ENCODE measurements at regions not wholly inside any gene's neighbourhood (a gene's known extent, or its start where the extent isn't known, plus 50 kb on each side); places are given as distances from the start of the nearest gene placed in this dataset.

- no peaks in the 10 kb centered on the region for H3K4me1 Mint-ChIP-seq
- no peak for TF ChIP-seq CTCF (conservative IDR thresholded peaks at IDR 0.05)
- no peak for DNase-seq (ENCODE audit: low read depth, low spot score)
Measured at GRCh38 chr16:50984688-50985087, 166.4 kb downstream of the SALL1 start.

GRCh38 chr16:50982808-50983207, 168.3 kb downstream of the SALL1 start:
- H3K4me3 Mint-ChIP-seq = no peak overlapping the region
- no peak overlapping the region for H3K27ac Mint-ChIP-seq (ENCODE audit: unreplicated experiment)
- H3K4me1 Mint-ChIP-seq = no peaks in the 10 kb centered on the region
- H3K36me3 Mint-ChIP-seq (ENCODE audit: low read depth) = no peaks in the 10 kb centered on the region
- H3K9me3 Mint-ChIP-seq = no peaks in the 10 kb centered on the region
- H3K27me3 Mint-ChIP-seq (ENCODE audit: low read depth) = no peaks in the 10 kb centered on the region
- DNase-seq (ENCODE audit: low read depth, low spot score) = no peak
- no peak for TF ChIP-seq CTCF (conservative IDR thresholded peaks at IDR 0.05)

More at GRCh38 chr16:50984688-50985087, 166.4 kb downstream of the SALL1 start:
- peaks cover under 1% of the 10 kb centered on the region for H3K9me3 Mint-ChIP-seq
- H3K4me3 Mint-ChIP-seq = no peak overlapping the region
- H3K27me3 Mint-ChIP-seq (ENCODE audit: low read depth) = no peaks in the 10 kb centered on the region
- H3K27ac Mint-ChIP-seq (ENCODE audit: unreplicated experiment) = no peak overlapping the region
- no peaks in the 10 kb centered on the region for H3K36me3 Mint-ChIP-seq (ENCODE audit: low read depth)

- no peak for TF ChIP-seq CTCF (conservative IDR thresholded peaks at IDR 0.05)
- Mint-ChIP-seq H3K27ac (ENCODE audit: unreplicated experiment) (no peak overlapping the region), H3K4me3 (no peak overlapping the region), H3K9me3 (no peaks in the 10 kb centered on the region), H3K4me1 (no peaks in the 10 kb centered on the region), H3K27me3 (ENCODE audit: low read depth) (no peaks in the 10 kb centered on the region), H3K36me3 (ENCODE audit: low read depth) (no peaks in the 10 kb centered on the region)
- no peak for DNase-seq (ENCODE audit: low read depth, low spot score)
Measured at GRCh38 chr16:50981951-50982350, 169.1 kb downstream of the SALL1 start.

GRCh38 chr16:50980666-50981065, 170.4 kb downstream of the SALL1 start:
- Mint-ChIP-seq H3K36me3 (ENCODE audit: low read depth) (no peaks in the 10 kb centered on the region), H3K27me3 (ENCODE audit: low read depth) (no peaks in the 10 kb centered on the region), H3K27ac (ENCODE audit: unreplicated experiment) (no peak overlapping the region), H3K4me1 (no peaks in the 10 kb centered on the region), H3K9me3 (no peaks in the 10 kb centered on the region), H3K4me3 (no peak overlapping the region)
- DNase-seq (ENCODE audit: low read depth, low spot score) = no peak
- TF ChIP-seq CTCF (conservative IDR thresholded peaks at IDR 0.05) = no peak

GRCh38 chr16:50979806-50980620, 171.1 kb downstream of the SALL1 start:
- Mint-ChIP-seq H3K9me3 (no peaks in the 10 kb centered on the region), H3K4me3 (no peak overlapping the region), H3K4me1 (no peaks in the 10 kb centered on the region), H3K27ac (ENCODE audit: unreplicated experiment) (no peak overlapping the region), H3K27me3 (ENCODE audit: low read depth) (no peaks in the 10 kb centered on the region), H3K36me3 (ENCODE audit: low read depth) (no peaks in the 10 kb centered on the region)
- no peak for TF ChIP-seq CTCF (conservative IDR thresholded peaks at IDR 0.05)
- DNase-seq (ENCODE audit: low read depth, low spot score) = no peak

All from neural crest cell (in vitro differentiated cells).